ENCODE measurements at regions not wholly inside any gene's neighbourhood (a gene's known extent, or its start where the extent isn't known, plus 50 kb on each side); places are given as distances from the start of the nearest gene placed in this dataset.
A peak's percentile ranks its signal among the peaks of the same experiment; 100 is the strongest.

DNA sequence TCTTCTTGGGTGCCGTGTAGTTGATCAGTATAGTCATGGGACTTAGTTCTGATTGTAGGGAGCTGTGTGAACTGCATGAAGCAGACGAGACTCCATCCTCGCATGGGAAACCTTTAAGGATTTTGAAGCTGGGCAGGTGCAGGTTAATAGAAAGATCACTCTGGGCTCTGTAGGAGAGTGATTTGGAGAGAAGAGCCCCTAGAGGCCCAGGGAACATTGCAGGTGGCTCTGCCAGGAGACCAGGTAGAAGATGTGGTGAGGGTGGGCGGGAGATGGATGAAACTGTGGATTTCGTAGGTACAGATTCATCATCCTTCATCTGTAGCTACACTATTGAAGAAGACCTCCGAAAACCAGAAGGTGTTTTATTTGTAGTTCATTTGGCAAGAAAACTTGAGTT is 53.3 kb downstream of the UTRN start:
- ChIA-PET CTCF (no interaction called here), POLR2A (ENCODE audit: low non-redundant PET) (no interaction called here)
- Histone ChIP-seq H3K27ac (ENCODE audit: low read depth, low read length, poor library complexity, severe bottlenecking) (no peak overlapping the region), H3K4me3 (ENCODE audit: low read depth, low read length, poor library complexity, severe bottlenecking) (no peak overlapping the region), H3K27me3 (replicated peaks; ENCODE audit: insufficient read depth, low read depth, low read length, poor library complexity) (no peaks in the 10 kb centered on the region), H3K4me1 (ENCODE audit: insufficient read depth, low read length, poor library complexity, severe bottlenecking) (peaks cover 65% of the 10 kb centered on the region), H3K9me3 (ENCODE audit: low read depth, low read length, poor library complexity, severe bottlenecking) (no peaks in the 10 kb centered on the region), H3K36me3 (ENCODE audit: insufficient read depth, low read length, poor library complexity, severe bottlenecking) (no peaks in the 10 kb centered on the region)
- intact Hi-C loops (cut with micrococcal nuclease; ENCODE audit: unreplicated experiment): no loop called here
- BruUV-seq (replicated peaks): no TSS peak
- DNase-seq (ENCODE audit: low spot score): no peak
- no peak for TF ChIP-seq EZH2 (IDR thresholded peaks at IDR 0.05; ENCODE audit: borderline replicate concordance, low read depth, low read length, poor library complexity, severe bottlenecking)
- TF ChIP-seq, protein P1, sequence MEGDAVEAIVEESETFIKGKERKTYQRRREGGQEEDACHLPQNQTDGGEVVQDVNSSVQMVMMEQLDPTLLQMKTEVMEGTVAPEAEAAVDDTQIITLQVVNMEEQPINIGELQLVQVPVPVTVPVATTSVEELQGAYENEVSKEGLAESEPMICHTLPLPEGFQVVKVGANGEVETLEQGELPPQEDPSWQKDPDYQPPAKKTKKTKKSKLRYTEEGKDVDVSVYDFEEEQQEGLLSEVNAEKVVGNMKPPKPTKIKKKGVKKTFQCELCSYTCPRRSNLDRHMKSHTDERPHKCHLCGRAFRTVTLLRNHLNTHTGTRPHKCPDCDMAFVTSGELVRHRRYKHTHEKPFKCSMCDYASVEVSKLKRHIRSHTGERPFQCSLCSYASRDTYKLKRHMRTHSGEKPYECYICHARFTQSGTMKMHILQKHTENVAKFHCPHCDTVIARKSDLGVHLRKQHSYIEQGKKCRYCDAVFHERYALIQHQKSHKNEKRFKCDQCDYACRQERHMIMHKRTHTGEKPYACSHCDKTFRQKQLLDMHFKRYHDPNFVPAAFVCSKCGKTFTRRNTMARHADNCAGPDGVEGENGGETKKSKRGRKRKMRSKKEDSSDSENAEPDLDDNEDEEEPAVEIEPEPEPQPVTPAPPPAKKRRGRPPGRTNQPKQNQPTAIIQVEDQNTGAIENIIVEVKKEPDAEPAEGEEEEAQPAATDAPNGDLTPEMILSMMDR (conservative IDR thresholded peaks at IDR 0.05; ENCODE audit: low read depth, low read length): no peak

DNA sequence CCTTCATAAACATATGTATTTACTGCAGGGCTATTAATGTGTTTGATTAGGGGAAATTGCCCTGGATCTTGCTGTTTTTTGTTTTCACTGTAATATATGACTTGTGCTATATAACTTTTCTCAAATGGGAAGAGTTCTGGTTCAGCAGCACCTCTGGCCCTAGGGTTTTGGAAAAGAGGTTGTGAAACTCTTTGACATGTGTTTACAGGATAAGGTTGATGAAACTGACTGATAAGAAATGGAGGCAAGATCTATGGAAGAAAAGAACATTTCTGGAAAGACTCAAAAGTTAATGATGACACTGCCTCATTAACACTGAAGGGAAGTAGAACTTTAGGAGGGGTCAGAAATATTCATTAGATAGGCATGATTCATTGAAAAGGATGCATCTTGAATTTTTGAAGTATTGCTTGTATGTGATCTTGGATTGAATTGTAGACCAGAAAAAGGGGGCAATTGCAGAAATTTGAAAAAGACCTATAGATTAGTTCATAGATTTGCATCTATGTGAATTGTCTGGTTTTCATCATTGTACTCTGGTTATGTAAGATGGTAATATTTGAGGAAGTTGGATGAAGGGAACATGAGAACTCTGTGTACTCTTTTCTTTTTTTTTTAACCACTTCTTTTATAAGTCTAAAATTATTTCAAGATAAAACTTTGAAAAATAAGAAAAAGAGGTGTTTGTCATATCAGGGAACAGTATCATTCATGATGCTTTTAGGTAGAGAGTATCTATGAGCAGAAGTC is 54.0 kb downstream of the UTRN start:
- BruUV-seq (replicated peaks): no TSS peak
- TF ChIP-seq, protein P1 (conservative IDR thresholded peaks at IDR 0.05; ENCODE audit: low read depth, low read length): no peak
- TF ChIP-seq EZH2 (IDR thresholded peaks at IDR 0.05; ENCODE audit: borderline replicate concordance, low read depth, low read length, poor library complexity, severe bottlenecking): no peak
- ChIA-PET CTCF (no interaction called here), POLR2A (ENCODE audit: low non-redundant PET) (no interaction called here)
- Histone ChIP-seq H3K27ac (ENCODE audit: low read depth, low read length, poor library complexity, severe bottlenecking) (no peak overlapping the region), H3K9me3 (ENCODE audit: low read depth, low read length, poor library complexity, severe bottlenecking) (no peaks in the 10 kb centered on the region), H3K4me1 (ENCODE audit: insufficient read depth, low read length, poor library complexity, severe bottlenecking) (peaks cover 66% of the 10 kb centered on the region), H3K36me3 (ENCODE audit: insufficient read depth, low read length, poor library complexity, severe bottlenecking) (no peaks in the 10 kb centered on the region), H3K27me3 (replicated peaks; ENCODE audit: insufficient read depth, low read depth, low read length, poor library complexity) (no peaks in the 10 kb centered on the region), H3K4me3 (ENCODE audit: low read depth, low read length, poor library complexity, severe bottlenecking) (no peak overlapping the region)
- DNase-seq (ENCODE audit: low spot score): no peak
- intact Hi-C loops (cut with micrococcal nuclease; ENCODE audit: unreplicated experiment): no loop called here

DNA sequence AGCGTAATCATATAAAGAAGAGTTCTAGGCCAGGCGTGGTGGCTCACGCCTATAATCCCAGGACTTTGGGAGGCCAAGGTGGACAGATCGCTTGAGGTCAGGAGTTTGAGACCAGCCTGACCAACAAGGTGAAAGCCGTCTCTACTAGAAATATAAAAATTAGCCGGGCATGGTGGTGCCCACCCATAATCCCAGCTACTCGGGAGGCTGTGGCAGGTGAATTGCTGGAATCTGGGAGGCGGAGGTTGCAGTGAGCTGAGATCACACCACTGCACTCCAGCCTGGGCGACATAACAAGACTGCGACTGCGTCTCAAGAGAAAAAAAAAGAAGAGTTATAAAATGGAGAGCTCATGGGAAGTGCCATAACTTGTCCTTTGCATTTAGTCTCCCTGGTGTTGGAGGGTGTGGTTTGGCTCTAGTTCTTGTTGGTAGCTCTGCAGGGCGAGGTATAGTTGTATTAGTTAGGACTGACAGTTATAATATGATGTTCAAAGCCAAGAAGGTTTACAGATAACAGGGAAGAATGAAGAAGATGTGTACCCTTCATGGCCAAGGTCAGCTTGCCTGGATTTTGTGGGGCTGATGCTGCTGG is 54.8 kb downstream of the UTRN start:
- no peak for TF ChIP-seq EZH2 (IDR thresholded peaks at IDR 0.05; ENCODE audit: borderline replicate concordance, low read depth, low read length, poor library complexity, severe bottlenecking)
- TF ChIP-seq, protein P1 (conservative IDR thresholded peaks at IDR 0.05; ENCODE audit: low read depth, low read length): no peak
- Histone ChIP-seq H3K4me1 (ENCODE audit: insufficient read depth, low read length, poor library complexity, severe bottlenecking) (peaks cover 66% of the 10 kb centered on the region), H3K27me3 (replicated peaks; ENCODE audit: insufficient read depth, low read depth, low read length, poor library complexity) (no peaks in the 10 kb centered on the region), H3K36me3 (ENCODE audit: insufficient read depth, low read length, poor library complexity, severe bottlenecking) (no peaks in the 10 kb centered on the region), H3K4me3 (ENCODE audit: low read depth, low read length, poor library complexity, severe bottlenecking) (no peak overlapping the region), H3K27ac (ENCODE audit: low read depth, low read length, poor library complexity, severe bottlenecking) (peak overlapping the region; percentile 55), H3K9me3 (ENCODE audit: low read depth, low read length, poor library complexity, severe bottlenecking) (no peaks in the 10 kb centered on the region)
- ChIA-PET POLR2A (ENCODE audit: low non-redundant PET) (interaction anchor here (0.7 kb wide), 1 partner anchor 66 kb away, joined by 3 read pairs; no protein-coding TSS in a partner anchor), CTCF (no interaction called here)
- intact Hi-C loops (cut with micrococcal nuclease; ENCODE audit: unreplicated experiment): loop anchor here (5.0 to 10.0 kb wide), 3 partner anchors 53 to 235 kb away; partner anchors contain the start of gene UTRN
- no peak for DNase-seq (ENCODE audit: low spot score)
- no TSS peak for BruUV-seq (replicated peaks)
